Adrenal gland (tissue), 5 donors: ENCODE measurements at regions not wholly inside any gene's neighbourhood (a gene's known extent, or its start where the extent isn't known, plus 50 kb on each side); places are given as distances from the start of the nearest gene placed in this dataset.

Experiments
- CTCF ChIP-seq, 6 experiments: fragments of 450-650 bp in 4 of 6; fragments of 200-600 bp in 2 of 6; sonication (generic) in 1 of 6; IDR thresholded peaks; 1 replicate in 5 of 6; 2 replicates in 1 of 6; pipeline versions ENCODE4 v1.5.1 to v1.8.0; 2016 to 2021; ENCODE audit warnings: antibody characterized with exemption in 6 of 6, mild to moderate bottlenecking in 2 of 6, moderate library complexity in 1 of 6
- POLR2A ChIP-seq, 2 donors: fragments of 450-650 bp; IDR thresholded peaks; one replicate each; pipeline ENCODE4 v1.6.1; 2017; ENCODE audit warnings: antibody characterized with exemption in 2 of 2, mild to moderate bottlenecking in 2 of 2, moderate library complexity in 1 of 2
- donor health status: DM: no; HTN: no; CAD: no.

GRCh38 chr4:10169839-10170387 lies 53.3 kb upstream of the WDR1 start:
- no peak for TF ChIP-seq POLR2A (IDR thresholded peaks at IDR 0.05)
- TF ChIP-seq CTCF (IDR thresholded peaks at IDR 0.05) = no peak
